WTC11 (cell line): ENCODE measurements at regions not wholly inside any gene's neighbourhood (a gene's known extent, or its start where the extent isn't known, plus 50 kb on each side); places are given as distances from the start of the nearest gene placed in this dataset.

ENCODE experiments used
- CREB1 ChIP-seq: sonication (generic); formaldehyde crosslinking; IDR thresholded peaks from 2 replicates; pipeline ENCODE4 v1.8.0; 2023; ENCODE audit warnings: mild to moderate bottlenecking, missing genetic modification reagents
- CTCF ChIP-seq: fragments of 200-600 bp; IDR thresholded peaks from 2 replicates; pipeline ENCODE4 v1.8.0; 2022; ENCODE audit warnings: antibody characterized with exemption
- E2F1 ChIP-seq: sonication (generic); formaldehyde crosslinking; IDR thresholded peaks from 2 replicates; pipeline ENCODE4 v1.8.0; 2022; ENCODE audit warnings: mild to moderate bottlenecking, missing genetic modification reagents
- ELF4 ChIP-seq: sonication (generic); formaldehyde crosslinking; IDR thresholded peaks from 2 replicates; pipeline ENCODE4 v1.8.1; 2022; ENCODE audit warnings: low read depth, mild to moderate bottlenecking, moderate library complexity, missing genetic modification reagents
- GABPB1 ChIP-seq: sonication (generic); formaldehyde crosslinking; IDR thresholded peaks from 2 replicates; pipeline ENCODE4 v1.8.1; 2023; ENCODE audit warnings: mild to moderate bottlenecking, missing genetic modification reagents
- JUN ChIP-seq: sonication (generic); formaldehyde crosslinking; IDR thresholded peaks from 2 replicates; pipeline ENCODE4 v1.8.0; 2023; ENCODE audit warnings: mild to moderate bottlenecking, missing genetic modification reagents
- NR3C1 ChIP-seq: sonication (generic); formaldehyde crosslinking; conservative IDR thresholded peaks from 2 replicates; pipeline ENCODE4 v1.8.1; 2023; ENCODE audit warnings: low read depth, mild to moderate bottlenecking, missing genetic modification reagents
- TCF7 ChIP-seq: sonication (generic); formaldehyde crosslinking; IDR thresholded peaks from 2 replicates; pipeline ENCODE4 v1.8.0; 2022; ENCODE audit warnings: mild to moderate bottlenecking, low read depth, missing genetic modification reagents, moderate library complexity
- ZBTB43 ChIP-seq: sonication (generic); formaldehyde crosslinking; IDR thresholded peaks from 2 replicates; pipeline ENCODE4 v1.8.1; 2023; ENCODE audit warnings: mild to moderate bottlenecking, missing genetic modification reagents
- ZNF317 ChIP-seq: sonication (generic); formaldehyde crosslinking; IDR thresholded peaks from 2 replicates; pipeline ENCODE4 v1.8.1; 2023; ENCODE audit warnings: low read depth, mild to moderate bottlenecking, moderate library complexity, missing genetic modification reagents, borderline replicate concordance

DNA sequence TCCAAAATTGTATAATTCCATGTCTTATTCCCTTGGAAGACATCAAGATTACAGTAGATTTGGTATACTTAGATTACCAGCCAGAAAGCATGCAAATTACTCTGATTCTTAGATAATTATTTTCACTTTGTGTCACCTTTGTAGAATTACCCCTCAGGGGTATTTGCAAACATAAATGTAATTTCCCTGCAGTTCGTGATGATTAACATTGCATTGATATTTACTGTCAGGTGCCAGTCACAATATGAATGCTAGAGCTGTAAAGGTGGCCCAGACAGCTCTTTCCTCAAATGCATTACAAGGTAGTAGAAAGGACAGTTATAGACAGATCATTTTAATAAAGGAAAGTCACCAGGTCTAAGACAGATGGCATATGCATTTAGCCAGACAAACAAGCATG is 1537.5 kb upstream of the PIK3C3 start:
- TF ChIP-seq TCF7 (CRISPR knock-in tag) (no peak), CREB1 (no peak), JUN (CRISPR knock-in tag) (no peak), CTCF (no peak), ZBTB43 (CRISPR knock-in tag) (no peak), NR3C1 (no peak), ELF4 (CRISPR knock-in tag) (no peak), ZNF317 (CRISPR knock-in tag) (no peak), E2F1 (CRISPR knock-in tag) (no peak), GABPB1 (no peak)
